ELR (cell line): ENCODE measurements at regions not wholly inside any gene's neighbourhood (a gene's known extent, or its start where the extent isn't known, plus 50 kb on each side); places are given as distances from the start of the nearest gene placed in this dataset.
"Not testable (repeated sequence)": the region's sequence is repeated elsewhere in the genome, so short reads cannot be mapped to it uniquely, and the experiment has no call there.

Experiments used
- DNase-seq: peaks from one replicate; pipeline ENCODE4 v3.0.0-alpha.2; 2015; ENCODE audit warnings: low read depth

GRCh38 chr1:60716472-60716871, 365.9 kb upstream of the NFIA start:
- no peak for DNase-seq

DNA sequence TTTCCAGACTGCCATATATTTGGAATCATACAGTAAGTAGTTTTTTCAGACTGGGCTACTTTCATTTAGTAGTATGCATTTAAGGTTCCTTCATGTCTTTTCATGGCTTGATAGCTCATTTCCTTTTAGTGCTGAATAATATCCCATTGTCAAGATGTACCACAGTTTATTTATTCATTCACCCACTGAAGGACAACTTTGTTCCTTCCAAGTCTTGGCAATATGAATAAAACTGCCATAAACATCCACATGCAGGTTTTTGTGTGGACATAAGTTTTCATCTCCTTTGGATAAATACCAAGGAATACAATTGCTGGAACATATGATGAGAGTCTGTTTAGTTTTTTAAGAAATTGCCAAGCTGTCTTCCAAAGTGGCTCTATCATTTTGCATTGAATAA, 366.4 kb upstream of the NFIA start:
- no peak for DNase-seq

GRCh38 chr1:60709426-60709825, 372.9 kb upstream of the NFIA start:
- no peak for DNase-seq

DNA sequence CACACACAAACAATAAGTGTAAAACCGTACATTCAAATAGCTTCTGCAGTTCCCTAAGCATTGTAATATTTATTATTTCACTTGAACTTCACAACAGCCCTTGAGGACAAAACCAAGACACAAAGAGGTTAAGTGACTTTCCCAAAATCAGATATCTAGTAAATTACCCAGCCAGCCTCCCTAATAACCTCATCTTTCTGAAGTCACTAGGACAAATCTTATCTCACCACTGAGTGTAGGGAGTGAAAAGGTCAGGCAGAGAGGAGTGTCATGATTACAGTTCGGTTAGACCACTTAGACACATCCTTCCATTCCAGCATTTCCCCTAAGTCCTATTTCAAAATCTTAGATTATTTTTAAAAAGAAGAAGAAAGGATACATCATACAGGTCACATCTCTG, 377.3 kb upstream of the NFIA start:
- no peak for DNase-seq

DNA sequence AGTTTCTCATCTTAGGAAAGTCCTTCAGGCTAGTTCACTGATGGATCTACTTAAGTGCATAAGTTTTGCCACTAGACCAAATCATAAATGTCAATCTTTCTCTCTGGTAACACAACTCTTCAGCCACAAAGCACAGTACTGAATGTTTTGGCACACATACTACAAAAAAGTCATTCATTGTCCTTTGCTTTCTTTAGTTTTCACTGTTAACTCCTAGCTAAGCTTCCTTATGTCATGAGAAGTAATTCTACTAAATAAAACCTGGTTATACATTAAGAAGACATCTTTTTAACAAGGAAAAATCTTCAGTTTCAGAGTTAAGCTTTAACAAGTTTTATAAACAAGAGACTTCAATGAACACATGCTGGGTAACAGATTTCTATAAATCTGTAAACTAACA, 379.2 kb upstream of the NFIA start:
- no peak for DNase-seq

DNA sequence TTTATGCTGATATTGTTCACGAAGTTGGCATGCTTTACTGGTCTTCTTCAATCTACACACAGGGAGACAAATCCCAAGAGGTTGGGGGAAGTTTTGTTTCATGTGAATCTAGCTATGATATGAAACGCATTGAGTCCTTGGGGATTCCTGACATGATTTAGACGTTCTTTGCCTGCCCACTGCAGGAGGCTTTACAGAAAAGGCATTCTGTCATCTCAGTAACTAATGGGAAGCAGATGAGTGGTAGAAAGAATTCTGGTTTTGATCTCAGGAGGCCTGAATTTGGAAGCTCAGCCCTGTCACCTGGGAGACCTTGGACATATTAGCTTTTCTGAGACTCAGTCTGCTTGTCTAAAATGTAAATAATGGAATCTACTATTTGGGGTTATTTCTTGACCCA, 383.0 kb upstream of the NFIA start:
- no peak for DNase-seq

DNA sequence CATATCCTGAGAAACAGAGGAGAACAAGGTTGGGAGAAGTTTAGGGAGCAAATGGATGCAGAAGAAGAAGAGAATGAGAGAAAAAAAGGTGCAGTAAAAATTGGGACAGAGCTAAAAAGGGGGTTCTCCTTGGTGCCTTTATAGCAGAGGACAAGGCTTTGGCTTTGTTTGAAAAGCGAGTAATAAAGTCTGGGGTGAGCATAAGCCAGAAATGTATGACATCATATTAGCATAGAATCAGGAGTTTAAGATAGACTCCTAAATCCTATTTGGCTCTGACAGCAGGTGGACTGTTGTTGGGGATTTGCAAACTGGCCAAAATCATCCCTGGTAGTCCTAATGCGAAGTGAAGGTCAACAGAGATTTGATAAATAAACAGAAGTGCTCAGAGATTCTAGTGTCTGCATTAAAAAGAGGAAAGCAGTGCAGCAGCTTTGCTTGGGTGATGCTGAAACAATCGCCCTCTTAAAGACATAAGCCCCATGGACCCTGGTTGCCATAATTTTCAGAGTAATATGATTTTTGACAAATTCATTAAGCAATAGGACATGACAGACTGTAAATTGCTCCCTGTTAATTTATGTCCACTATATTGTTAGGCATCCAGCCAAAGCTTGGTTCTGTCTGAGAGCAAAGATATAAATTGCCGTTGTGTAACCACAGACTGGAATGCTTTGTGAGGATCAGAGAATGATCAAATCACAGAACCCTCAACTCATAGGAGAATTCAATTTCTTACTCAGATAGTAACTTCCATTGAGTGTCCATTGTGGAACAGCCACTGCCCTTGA, 385.0 kb upstream of the NFIA start:
- DNase-seq = no peak

- no peak for DNase-seq
Measured at GRCh38 chr1:60696512-60696911, 385.8 kb upstream of the NFIA start.

DNA sequence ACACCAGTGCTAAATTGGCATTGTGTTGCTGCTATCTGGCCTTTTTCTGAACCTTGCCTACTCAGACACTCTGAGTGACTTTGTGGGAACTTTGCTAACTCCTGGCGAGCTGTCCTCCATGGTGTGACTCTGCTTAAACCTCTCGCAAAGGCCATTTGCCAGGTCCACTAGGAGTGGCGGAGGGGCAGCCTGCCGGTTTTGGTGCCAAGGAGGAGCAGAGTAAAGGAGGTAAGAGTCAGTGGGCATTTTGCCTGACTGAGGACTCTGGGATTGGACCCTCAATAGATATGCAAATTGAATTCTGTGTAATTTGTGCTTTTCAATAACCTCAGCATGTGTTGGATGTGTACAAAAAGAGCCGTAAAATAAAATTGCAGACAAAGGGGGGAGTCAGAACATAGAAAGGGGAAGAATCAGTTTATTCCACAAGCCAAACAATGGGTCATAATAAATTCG, 386.6 kb upstream of the NFIA start:
- DNase-seq = no peak

- no peak for DNase-seq
Measured at GRCh38 chr1:60694980-60695379, 387.4 kb upstream of the NFIA start.

DNA sequence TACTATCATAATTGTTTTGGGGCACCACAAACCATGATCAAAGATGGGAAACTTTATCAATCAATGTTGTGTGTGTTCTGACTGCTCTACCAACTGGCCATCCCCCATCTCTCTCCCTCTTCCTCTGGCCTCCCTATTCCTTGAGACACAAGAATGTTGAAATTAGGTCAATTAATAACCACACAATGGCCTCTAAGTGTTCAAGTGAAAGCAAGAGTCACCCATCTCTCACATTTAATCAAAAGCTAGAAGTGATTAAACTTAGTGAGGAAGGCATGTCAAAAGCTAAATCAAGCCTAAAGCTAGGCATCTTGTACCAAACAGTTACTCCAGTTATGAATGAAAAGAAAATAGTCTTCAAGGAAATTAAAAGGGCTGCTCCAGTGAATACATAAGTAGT, 390.3 kb upstream of the NFIA start:
- no peak for DNase-seq

GRCh38 chr1:60688221-60688620, 394.1 kb upstream of the NFIA start:
- not testable (repeated sequence) for DNase-seq

GRCh38 chr1:60681095-60681860, 401.1 kb upstream of the NFIA start:
- no peak for DNase-seq

- DNase-seq = no peak
Measured at GRCh38 chr1:60679524-60680375, 402.6 kb upstream of the NFIA start.

- no peak for DNase-seq
Measured at GRCh38 chr1:60678802-60679201, 403.6 kb upstream of the NFIA start.

GRCh38 chr1:60678391-60678790, 404.0 kb upstream of the NFIA start:
- DNase-seq = no peak

DNA sequence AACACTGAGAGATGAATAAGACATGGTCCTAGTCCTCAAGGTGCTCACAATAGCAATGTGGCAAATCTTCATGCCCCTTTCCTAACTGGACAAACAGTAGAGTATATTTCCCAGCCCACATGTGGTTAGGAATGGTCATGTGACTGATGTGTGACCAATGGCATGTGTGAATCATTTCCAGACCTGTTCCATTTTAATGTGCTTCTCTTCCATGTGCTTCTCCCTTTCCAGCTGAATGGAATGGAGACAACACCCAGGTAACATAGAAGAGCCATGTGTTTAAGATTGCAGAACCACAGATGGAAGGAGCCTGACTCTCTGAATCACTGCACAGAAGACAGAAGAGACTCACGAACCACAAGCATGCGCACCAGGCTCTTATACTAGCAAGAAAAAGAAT, 409.9 kb upstream of the NFIA start:
- DNase-seq = no peak

GRCh38 chr1:60670302-60670701, 412.1 kb upstream of the NFIA start:
- DNase-seq = no peak

DNA sequence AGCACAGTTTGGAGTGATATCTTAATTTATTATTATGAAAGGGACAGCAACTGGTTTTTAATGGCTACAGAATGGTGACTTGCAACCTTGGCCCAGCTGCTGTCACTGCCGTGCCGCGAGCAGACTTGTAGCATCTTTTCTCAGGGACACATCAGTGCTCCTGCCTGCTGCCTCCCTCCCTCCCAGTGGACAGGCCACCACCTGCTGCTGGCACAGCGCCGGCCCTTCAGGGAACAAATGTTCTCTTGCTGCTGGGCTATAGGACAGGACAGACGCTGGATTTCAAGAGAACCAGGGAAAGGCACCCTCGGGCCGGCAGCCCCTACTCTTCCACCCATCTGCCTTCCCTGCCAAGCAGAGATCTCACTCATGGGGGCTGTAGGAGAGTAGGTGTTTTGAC, 413.8 kb upstream of the NFIA start:
- DNase-seq = no peak

- no peak for DNase-seq
Measured at GRCh38 chr1:60665311-60665710, 417.1 kb upstream of the NFIA start.

GRCh38 chr1:60664086-60664625, 418.2 kb upstream of the NFIA start:
- DNase-seq = no peak

DNA sequence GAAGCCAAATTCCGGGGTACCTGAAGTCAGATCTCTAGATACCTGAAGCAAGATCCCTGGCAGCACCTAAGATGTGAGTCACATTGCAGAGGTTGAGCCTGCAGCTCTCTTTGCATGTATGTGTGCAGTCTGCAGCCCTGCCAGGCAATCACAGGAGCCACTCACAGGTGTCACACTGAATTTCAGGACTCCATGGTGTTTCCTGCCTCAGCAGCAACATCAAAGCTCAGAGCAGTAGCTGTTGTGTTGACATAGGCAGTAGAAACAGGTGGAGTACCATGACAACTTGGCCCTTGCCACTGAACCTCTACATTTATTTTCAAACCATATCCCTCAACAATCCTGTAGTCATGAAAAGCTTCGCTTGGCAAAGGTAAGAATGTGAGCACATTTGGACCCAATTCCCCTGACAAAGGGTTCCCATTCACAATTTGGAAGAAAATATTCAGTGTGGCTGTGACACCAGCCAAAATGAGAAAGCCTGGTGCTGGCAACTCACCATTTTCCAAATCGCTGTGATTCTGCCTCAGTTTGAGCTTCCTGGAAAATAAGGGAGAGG, 419.8 kb upstream of the NFIA start:
- DNase-seq = no peak
